GM18505 (cell line): ENCODE measurements at regions not wholly inside any gene's neighbourhood (a gene's known extent, or its start where the extent isn't known, plus 50 kb on each side); places are given as distances from the start of the nearest gene placed in this dataset.

Experiments used
- ATAC-seq: cut with Tn5 transposase; IDR thresholded peaks from one replicate; pipeline ENCODE4 v1.9.1; 2021; ENCODE audit not compliant: unreplicated experiment
- POLR2A ChIP-seq: IDR thresholded peaks from 4 replicates; pipeline ENCODE4 v1.6.1; 2011; ENCODE audit warnings: borderline replicate concordance; ENCODE audit not compliant: insufficient read depth, insufficient read length; ENCODE audit errors: extremely low read depth

GRCh38 chr7:46512891-46513413, 591.9 kb upstream of the IGFBP3 start:
- TF ChIP-seq POLR2A: no peak
- ATAC-seq: no peak

- no peak for TF ChIP-seq POLR2A
- no peak for ATAC-seq
These were observed 590.6 kb upstream of the IGFBP3 start for GRCh38 chr7:46511442-46512215.

- no peak for TF ChIP-seq POLR2A
- no peak for ATAC-seq
These were observed 587.5 kb upstream of the IGFBP3 start for GRCh38 chr7:46508583-46508982.

GRCh38 chr7:46507560-46507959, 586.5 kb upstream of the IGFBP3 start:
- no peak for ATAC-seq
- TF ChIP-seq POLR2A: no peak

DNA sequence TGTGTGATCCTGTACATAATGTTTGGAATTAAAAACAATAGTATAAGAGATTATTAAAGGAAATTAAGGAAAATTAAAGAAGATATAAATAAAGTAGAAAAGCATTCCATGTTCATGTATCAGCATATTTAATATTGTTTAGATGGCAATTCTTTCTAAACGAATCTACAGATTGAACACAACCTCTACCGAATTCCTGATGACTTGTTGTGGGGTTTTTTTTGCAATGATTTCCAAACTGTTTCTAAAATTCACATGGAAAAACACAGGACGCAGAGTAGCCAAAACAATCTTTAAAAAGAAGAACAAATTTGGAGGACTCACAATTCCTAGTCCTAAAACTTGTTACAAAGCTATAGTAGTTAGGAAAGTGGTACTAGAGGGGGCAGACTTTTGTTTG, 573.4 kb upstream of the IGFBP3 start:
- ATAC-seq: no peak
- no peak for TF ChIP-seq POLR2A

DNA sequence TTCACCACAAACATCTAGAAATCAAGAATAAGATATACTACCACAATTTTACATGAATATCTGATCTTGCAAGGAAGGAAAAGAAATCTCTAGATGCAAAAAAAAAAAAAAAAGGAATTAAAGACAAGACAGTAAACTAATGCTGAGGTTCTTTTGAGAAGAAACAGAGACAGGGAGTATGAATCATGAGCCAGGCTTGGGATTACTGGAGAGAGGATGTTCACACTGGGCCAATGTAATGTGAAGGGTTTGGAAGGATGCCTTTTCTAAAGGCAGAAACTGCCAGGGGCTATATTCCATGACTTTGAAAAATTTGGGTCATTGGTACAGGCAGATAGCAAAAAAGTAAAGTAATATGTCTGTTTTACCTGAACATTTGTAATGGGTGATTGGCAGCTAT, 573.0 kb upstream of the IGFBP3 start:
- no peak for ATAC-seq
- no peak for TF ChIP-seq POLR2A

- no peak for ATAC-seq
- TF ChIP-seq POLR2A: no peak
These were observed 572.1 kb upstream of the IGFBP3 start for GRCh38 chr7:46493196-46493595.

GRCh38 chr7:46492466-46492865, 571.4 kb upstream of the IGFBP3 start:
- ATAC-seq: no peak
- TF ChIP-seq POLR2A: no peak

DNA sequence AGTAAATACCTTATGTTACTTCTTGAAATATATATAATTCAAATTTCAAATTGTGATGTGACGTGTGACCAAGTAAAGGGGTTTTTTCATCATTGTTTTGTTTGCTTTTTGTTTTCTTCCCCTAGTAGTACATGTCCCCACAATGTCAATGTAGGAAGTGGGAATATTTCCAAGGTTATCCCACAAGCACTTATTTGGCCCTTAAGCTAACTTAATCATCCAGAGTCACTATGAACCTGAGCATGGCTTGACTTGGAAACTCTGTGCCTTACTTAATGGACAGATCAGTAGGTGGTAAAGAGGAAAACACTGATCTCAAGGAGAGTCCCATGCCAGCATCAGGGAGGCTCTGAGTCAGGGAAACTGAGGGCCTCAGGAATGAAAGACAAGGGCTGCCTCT, 569.3 kb upstream of the IGFBP3 start:
- ATAC-seq: no peak
- TF ChIP-seq POLR2A: no peak

DNA sequence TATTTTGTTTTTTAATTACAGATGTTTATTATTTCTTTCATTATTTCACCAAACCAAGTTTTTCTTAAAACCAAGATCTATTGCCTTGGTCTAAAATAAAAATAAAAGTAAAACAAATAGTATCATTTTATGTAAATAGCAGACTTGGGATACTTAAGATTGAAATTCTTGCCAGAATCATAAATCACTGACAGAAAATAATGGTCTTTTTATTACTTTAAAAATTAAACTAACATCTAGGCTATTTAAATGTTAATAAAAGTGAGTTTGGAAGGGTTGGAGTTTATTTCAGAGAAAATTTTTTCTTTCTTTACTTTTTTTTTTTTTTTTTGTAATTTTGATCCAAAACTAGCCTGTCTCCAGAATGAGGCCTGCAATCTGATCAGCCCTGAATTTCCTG, 568.0 kb upstream of the IGFBP3 start:
- ATAC-seq: no peak
- TF ChIP-seq POLR2A: no peak

DNA sequence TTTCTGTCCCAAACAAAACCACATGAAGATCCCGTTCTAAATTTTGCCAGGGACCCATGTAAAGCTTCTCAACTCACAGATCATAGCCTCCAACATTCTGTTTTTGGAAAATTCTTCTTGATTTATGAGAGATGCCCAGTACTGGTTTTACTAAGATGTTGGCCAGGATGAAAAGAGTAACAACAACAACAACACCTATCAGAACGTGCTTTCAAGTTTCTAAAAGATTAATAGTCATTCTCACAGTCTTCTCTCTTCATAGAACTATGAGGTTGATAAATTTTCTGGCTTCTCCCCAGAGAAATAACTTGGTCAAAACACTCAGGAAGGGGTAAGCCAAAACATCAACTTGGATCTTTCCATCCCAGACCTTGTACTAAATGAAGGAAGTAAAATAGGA, 567.5 kb upstream of the IGFBP3 start:
- no peak for TF ChIP-seq POLR2A
- no peak for ATAC-seq

- TF ChIP-seq POLR2A: no peak
- ATAC-seq: no peak
These were observed 565.5 kb upstream of the IGFBP3 start for GRCh38 chr7:46486256-46487206.

DNA sequence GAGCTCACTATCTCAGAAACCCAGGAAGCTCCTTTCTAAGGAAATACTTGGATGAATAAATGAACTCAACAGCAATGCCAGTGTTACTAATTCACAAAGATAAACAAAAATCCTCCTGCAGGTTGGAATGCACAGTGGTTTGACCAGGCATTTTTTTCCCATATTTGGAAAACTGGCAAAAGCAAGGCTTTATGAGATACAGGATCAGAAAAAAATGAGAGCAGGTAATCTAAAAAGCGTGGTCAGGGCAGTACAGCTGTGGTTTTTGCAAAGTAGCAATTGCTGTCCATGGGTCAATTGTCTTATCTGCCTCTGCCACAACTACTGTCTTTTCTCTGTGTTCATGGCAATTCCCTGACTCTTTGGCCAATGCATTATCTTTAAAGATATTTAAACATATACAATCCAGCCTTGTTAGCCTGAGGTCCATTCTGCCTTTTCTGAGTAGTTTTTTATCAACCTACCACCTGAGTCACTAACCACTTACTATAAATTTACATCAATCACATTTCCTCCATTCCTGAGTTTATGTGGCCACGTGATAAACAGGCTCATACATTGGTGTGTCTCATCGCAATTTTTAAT, 564.5 kb upstream of the IGFBP3 start:
- no peak for TF ChIP-seq POLR2A
- no peak for ATAC-seq
